Lower leg skin (tissue), 3 donors: ENCODE measurements at regions not wholly inside any gene's neighbourhood (a gene's known extent, or its start where the extent isn't known, plus 50 kb on each side); places are given as distances from the start of the nearest gene placed in this dataset.

Experiments used
- POLR2A ChIP-seq, 2 donors: fragments of 450-650 bp; IDR thresholded peaks; one replicate each; pipeline ENCODE4 v1.6.1; 2016 to 2017; ENCODE audit warnings: antibody characterized with exemption in 2 of 2, mild to moderate bottlenecking in 1 of 2, moderate library complexity in 1 of 2
- TF ChIP-seq, protein P1 (sequence below), 3 donors: fragments of 450-650 bp; IDR thresholded peaks; one replicate each; pipeline ENCODE4 v1.5.1; 2016; ENCODE audit warnings: antibody characterized with exemption in 3 of 3, mild to moderate bottlenecking in 3 of 3, moderate library complexity in 2 of 3

DNA sequence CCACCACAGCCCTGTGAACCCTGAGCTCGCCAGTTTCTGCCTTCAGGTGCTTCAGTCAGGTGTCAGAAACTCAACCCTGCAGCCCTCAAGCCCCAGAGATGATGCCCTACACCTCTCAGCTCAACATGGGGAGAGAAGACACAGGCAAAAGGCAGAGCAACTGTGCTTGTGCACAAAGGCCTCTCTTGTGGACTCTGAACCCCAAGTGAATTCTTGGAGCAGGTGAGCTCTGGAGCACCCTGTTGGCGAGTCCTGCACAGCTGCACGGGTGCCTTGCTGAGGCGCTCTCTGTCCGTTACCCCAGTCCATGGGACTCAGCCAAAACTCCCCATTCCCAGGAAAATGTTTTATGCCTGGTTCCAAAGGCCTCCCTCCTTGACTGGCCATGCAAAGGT, 197.0 kb downstream of the KLF13 start:
- TF ChIP-seq, protein P1, sequence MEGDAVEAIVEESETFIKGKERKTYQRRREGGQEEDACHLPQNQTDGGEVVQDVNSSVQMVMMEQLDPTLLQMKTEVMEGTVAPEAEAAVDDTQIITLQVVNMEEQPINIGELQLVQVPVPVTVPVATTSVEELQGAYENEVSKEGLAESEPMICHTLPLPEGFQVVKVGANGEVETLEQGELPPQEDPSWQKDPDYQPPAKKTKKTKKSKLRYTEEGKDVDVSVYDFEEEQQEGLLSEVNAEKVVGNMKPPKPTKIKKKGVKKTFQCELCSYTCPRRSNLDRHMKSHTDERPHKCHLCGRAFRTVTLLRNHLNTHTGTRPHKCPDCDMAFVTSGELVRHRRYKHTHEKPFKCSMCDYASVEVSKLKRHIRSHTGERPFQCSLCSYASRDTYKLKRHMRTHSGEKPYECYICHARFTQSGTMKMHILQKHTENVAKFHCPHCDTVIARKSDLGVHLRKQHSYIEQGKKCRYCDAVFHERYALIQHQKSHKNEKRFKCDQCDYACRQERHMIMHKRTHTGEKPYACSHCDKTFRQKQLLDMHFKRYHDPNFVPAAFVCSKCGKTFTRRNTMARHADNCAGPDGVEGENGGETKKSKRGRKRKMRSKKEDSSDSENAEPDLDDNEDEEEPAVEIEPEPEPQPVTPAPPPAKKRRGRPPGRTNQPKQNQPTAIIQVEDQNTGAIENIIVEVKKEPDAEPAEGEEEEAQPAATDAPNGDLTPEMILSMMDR (IDR thresholded peaks at IDR 0.05): no peak
- TF ChIP-seq POLR2A (IDR thresholded peaks at IDR 0.05): no peak
